SHP77 (cell line): ENCODE measurements at regions not wholly inside any gene's neighbourhood (a gene's known extent, or its start where the extent isn't known, plus 50 kb on each side); places are given as distances from the start of the nearest gene placed in this dataset.

Experiments used
- DNase-seq, 2 experiments: peaks; one replicate each; lab custom pipeline; 2025; lab: John Stamatoyannopoulos, UW

- no peak for DNase-seq
These were observed 136.5 kb upstream of the NKX1-1 start for GRCh38 chr4:1542516-1543320.

GRCh38 chr4:1542226-1542490, 135.9 kb upstream of the NKX1-1 start:
- no peak for DNase-seq

GRCh38 chr4:1541449-1542225, 135.4 kb upstream of the NKX1-1 start:
- DNase-seq = peak in 1 of 2 experiments; percentile 24

DNA sequence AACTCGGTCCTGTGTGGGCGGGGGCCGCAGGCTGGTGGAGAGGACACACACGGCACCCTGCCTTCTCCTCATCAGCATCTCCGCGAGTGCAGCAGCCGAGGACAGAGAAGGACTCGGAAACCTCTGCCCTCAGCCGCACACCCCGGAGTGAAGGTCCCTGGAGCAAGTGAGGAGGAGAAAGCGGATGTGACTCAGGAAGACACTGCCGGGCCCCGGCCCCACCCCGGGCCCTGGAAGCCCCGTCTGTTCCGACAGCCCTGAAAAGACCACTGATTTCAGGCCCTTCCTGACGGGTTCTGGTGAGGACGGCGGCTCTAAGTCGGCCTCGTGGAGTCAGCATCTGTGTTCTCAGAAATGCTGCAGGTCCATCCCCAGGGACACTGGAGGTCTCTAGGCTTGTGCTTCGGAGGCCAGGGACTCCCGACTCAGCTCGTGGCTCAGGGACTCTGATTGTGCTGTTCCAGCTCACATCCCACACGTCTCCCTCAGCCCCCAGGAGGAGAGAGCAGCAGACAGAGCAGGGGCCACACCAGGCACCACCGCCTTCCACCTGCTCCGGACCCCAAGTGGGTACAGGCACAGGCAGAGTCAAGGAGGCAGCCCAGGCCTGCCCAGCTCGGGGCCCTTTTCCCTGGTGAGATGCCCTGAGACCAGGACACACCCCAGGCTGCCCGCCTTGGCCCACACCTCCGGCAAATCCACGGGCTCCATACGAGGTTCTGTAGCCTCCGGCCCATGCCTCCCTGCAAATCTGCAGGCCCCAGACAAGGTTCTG, 134.5 kb upstream of the NKX1-1 start:
- DNase-seq = no peak

- no peak for DNase-seq
These were observed 133.8 kb upstream of the NKX1-1 start for GRCh38 chr4:1539859-1540600.

DNA sequence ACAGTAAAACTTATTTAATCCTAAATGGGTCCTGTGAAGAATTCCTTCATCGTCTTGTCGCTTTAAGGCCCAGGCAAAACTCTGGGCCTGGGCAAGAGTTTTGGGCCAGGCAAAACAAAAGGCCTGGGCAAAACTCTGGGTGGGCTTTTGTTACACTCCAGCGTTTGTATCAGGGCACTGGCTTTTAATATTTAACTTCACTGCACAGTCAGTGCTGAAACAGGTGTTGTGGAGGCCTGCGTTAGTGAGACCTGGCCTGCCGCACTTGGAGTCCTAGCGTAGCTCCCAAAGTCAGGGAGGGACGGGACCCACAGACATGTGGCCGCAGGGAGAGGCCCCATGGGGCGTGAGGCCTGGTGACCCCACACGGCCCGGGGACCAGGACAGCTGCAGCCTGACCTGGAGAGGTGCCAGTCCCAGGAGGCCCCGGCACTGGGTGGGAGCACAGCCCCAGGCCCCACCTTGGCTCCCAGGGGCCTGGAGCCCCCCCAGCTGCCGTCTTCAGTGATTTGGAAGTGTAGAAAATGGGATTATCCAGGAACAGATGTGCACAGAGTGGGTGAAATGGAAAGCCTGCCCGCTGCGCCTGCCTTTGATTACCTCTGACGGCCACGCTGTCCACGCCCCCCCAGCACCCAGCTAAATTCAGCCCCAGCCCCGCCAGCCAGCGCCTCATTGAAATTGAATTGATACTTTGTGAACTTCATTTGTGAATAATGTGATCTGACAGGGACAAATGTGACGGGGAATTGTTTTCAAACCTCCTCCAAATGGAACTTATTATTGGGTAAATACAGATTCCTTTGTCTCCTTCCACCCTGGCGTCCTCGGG, 132.9 kb upstream of the NKX1-1 start:
- no peak for DNase-seq

GRCh38 chr4:1538096-1538410, 131.8 kb upstream of the NKX1-1 start:
- DNase-seq = no peak

GRCh38 chr4:1537410-1538095, 131.3 kb upstream of the NKX1-1 start:
- no peak for DNase-seq

GRCh38 chr4:1536579-1537409, 130.6 kb upstream of the NKX1-1 start:
- DNase-seq = no peak

- DNase-seq = no peak
These were observed 129.8 kb upstream of the NKX1-1 start for GRCh38 chr4:1535926-1536578.

DNA sequence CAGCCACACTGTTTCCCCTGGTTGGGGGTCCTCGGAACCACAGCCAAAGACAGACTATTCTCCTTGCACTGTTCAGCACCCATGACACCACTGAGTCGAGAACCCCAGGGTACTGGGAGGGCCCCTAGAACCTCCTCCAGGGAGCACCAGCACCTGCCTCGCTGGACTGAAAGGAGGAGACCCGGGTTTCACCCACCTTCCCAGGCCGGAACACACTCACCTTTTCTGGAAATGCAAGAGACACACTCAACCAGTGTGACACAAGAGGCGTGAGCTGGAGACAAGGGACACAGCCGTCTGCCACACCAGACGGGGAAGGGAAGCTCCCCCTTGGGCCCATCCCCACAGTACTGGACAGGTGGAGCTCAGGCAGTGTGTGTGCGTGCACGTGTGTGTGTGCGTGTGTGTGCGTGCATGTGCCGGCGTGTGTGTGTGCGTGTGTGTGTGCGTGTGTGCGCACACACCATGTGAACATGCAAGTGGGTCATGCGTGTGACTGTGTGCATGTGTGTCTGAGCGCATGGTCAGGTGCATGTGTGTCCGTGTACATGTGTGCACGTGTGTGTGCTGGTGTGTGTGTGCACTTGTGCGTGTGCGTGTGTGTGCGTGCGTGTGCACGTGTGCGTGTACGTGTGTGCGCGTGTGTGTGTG, 128.8 kb upstream of the NKX1-1 start:
- no peak for DNase-seq

DNA sequence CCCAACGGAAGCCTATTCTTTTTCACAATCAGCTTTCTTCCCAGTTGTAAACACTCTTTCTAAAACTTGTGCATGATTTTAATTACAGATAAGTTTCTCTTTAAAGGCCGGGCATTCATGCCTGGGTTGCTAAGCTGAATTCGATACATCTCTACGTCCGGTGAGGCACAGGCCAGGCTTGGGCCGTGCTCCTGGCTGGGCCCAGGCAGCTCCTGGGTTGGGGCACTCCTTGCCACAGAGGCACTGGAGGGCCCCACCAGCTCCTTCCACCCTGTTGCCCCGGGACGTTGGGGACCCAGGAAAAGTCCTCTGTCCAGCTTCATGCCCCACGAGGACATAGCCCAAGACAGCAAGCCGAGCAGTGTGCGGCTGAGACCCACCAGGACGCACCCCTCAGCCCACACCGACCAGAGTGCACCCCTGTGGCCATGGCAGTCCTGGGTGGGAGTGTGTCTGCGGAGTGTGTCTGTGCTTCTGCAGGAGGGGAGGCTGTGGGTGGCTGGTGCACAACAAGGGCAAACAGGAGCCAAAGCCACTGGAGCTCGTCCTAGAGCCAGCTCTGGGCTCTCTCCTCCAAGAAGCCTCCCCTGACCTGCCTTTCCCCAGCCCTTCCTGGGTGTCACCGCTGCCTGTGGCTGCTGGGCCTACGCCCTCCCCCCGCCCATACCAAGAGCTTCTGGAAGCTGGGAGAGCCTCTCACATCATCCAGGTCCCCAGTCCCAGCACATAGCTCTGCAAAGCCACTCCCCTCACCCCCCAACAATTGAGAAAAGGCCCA, 128.0 kb upstream of the NKX1-1 start:
- DNase-seq = no peak

- DNase-seq = no peak
These were observed 127.3 kb upstream of the NKX1-1 start for GRCh38 chr4:1533501-1534064.

- DNase-seq = no peak
These were observed 126.5 kb upstream of the NKX1-1 start for GRCh38 chr4:1532549-1533395.

DNA sequence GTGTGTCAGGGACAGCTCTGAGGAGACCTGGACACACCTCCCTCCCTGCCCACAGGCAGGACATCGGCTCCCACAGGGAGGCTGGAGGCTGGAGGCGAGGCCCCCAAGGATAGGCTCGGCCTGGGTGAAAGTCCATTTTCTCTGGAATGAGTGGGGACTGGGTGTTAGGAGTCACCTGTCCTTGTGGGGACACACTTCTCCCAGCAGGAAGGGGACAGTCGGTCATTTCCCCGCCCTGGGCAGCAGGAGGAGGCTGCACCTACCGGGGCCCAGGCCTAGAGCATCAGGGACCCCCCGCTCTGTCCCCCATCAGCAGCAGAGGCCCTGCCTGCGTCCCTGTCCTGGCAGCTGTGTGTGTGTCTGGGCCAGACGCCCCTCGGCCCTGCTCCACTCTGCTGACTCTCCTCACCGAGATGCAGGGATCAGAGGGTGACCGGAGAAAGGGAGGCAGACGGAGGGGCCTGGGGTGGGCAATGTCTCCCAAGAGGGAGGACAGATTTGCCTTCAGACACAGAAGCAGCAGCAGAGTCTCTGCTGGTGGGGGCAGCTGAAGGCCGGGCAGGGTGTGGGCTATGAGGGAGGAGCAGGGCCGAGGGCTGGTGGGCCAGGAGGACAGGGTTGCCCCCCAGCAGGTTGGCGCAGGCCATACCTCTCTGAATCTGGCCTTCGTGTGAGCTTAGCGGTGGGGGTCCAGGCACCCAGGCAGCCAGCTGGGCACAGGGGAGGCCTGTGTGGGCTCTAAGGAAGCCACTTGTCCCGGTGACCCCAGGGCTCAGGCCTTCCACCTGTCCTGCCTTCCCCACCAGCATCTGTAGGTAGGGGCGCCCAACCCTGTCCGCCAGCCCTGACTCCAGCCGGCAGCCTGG, 125.7 kb upstream of the NKX1-1 start:
- DNase-seq = no peak

DNA sequence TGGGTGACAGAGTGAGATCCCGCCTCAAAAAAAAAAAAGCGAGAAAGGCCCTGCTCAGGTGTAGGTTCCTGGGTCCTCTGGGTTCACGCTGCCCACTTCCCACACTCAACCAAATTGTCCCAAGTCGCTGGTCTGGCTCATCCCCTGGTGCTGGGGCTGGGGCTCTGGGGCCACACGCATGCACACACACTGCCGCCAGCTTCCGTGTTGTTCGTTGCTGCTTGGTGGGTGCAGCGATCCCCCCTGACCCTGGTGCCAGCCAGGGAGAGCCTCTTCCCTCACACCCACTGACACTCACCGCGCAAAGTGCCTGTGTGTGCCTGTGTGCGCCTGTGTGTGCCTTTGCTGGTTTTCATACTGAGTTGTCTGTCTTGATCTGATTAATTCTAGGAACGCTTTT, 124.1 kb upstream of the NKX1-1 start:
- no peak for DNase-seq
